Vagina (tissue), 2 donors: ENCODE measurements at regions not wholly inside any gene's neighbourhood (a gene's known extent, or its start where the extent isn't known, plus 50 kb on each side); places are given as distances from the start of the nearest gene placed in this dataset.

Experiments
- POLR2A ChIP-seq, 2 donors: fragments of 450-650 bp; IDR thresholded peaks; one replicate each; pipeline ENCODE4 v1.6.1; 2017; ENCODE audit warnings: antibody characterized with exemption in 2 of 2, mild to moderate bottlenecking in 2 of 2, moderate library complexity in 2 of 2
- POLR2AphosphoS5 ChIP-seq, 2 donors: sonication (generic); formaldehyde crosslinking; IDR thresholded peaks; one replicate each; pipeline ENCODE4 v1.9.0; 2017; ENCODE audit warnings: antibody characterized with exemption in 2 of 2, mild to moderate bottlenecking in 2 of 2, low read depth in 1 of 2; ENCODE audit not compliant: insufficient read depth in 1 of 2
- TF ChIP-seq, protein P1 (sequence below), 3 experiments: fragments of 450-650 bp in 2 of 3; fragments of 200-600 bp in 1 of 3; sonication (generic) in 1 of 3; IDR thresholded peaks; one replicate each; pipeline ENCODE4 v1.5.1; 2017 to 2019; ENCODE audit warnings: antibody characterized with exemption in 3 of 3, mild to moderate bottlenecking in 2 of 3, moderate library complexity in 2 of 3

DNA sequence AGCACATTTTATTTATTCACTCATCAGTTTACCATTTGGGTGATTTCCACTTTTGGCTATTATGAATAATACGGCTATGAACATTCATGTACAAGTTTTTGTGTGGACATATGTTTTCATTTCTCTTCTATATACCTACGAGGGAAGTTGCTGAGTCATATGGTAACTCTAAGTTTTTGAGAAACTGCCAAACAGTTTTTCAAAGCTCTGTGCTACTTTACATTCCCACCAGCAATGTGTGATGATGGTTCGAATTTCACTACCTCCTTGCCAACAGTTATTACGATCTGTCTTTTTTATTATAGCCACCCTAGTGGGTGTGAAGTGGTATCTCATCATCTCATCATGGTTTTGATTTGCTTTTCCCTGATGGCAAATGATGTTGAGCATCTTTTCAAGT is 63.7 kb upstream of the MRTFB start:
- TF ChIP-seq, protein P1, sequence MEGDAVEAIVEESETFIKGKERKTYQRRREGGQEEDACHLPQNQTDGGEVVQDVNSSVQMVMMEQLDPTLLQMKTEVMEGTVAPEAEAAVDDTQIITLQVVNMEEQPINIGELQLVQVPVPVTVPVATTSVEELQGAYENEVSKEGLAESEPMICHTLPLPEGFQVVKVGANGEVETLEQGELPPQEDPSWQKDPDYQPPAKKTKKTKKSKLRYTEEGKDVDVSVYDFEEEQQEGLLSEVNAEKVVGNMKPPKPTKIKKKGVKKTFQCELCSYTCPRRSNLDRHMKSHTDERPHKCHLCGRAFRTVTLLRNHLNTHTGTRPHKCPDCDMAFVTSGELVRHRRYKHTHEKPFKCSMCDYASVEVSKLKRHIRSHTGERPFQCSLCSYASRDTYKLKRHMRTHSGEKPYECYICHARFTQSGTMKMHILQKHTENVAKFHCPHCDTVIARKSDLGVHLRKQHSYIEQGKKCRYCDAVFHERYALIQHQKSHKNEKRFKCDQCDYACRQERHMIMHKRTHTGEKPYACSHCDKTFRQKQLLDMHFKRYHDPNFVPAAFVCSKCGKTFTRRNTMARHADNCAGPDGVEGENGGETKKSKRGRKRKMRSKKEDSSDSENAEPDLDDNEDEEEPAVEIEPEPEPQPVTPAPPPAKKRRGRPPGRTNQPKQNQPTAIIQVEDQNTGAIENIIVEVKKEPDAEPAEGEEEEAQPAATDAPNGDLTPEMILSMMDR (IDR thresholded peaks at IDR 0.05), result no peak
- TF ChIP-seq POLR2AphosphoS5 (IDR thresholded peaks at IDR 0.05; ENCODE audit: insufficient read depth in 1 of 2, low read depth in 1 of 2), result no peak
- no peak for TF ChIP-seq POLR2A (IDR thresholded peaks at IDR 0.05)
